PC-3 (cell line): ENCODE measurements at regions not wholly inside any gene's neighbourhood (a gene's known extent, or its start where the extent isn't known, plus 50 kb on each side); places are given as distances from the start of the nearest gene placed in this dataset.

Experiments used
- ATAC-seq: fragments of 200-7000 bp; cut with Tn5 transposase; 2 replicates; pipeline ENCODE4 v1.9.1; 2020; ENCODE audit warnings: mild to moderate bottlenecking, moderate library complexity
- BruUV-seq: library from RNA; stranded (reverse); fragments of 400-500 nt; replicated peaks from 2 replicates; lab custom pipeline; 2021; lab: Mats Ljungman, UMichigan
- CTCF ChIA-PET: fragments of 300-600 bp; sonication (Branson Sonifier 250); formaldehyde crosslinking; loops from one replicate; lab custom pipeline; 2022; ENCODE audit warnings: antibody characterized with exemption; lab: Charles Lee
- POLR2A ChIA-PET: fragments of 300-600 bp; sonication (Branson Sonifier 250); formaldehyde crosslinking; loops from one replicate; lab custom pipeline; 2022; ENCODE audit warnings: antibody characterized with exemption; ENCODE audit not compliant: unreplicated experiment; lab: Charles Lee
- DNase-seq: peaks from one replicate; pipeline ENCODE4 v3.0.0-alpha.2; 2015
- H2AFZ ChIP-seq: fragments of 300-600 bp; sonication (generic); 2 replicates; pipeline ENCODE4 v1.6.0; 2016; ENCODE audit warnings: antibody characterized with exemption, low read length
- H3F3A ChIP-seq: fragments of 300-600 bp; sonication (generic); one replicate; pipeline ENCODE4 v1.6.0; 2017; ENCODE audit warnings: antibody characterized with exemption, low read length, control low read depth, mild to moderate bottlenecking; ENCODE audit not compliant: unreplicated experiment
- H3K27ac ChIP-seq: fragments of 300-600 bp; sonication (generic); 2 replicates; pipeline ENCODE4 v1.5.1; 2016; ENCODE audit warnings: mild to moderate bottlenecking, low read length
- H3K27me3 ChIP-seq: fragments of 300-600 bp; sonication (generic); 2 replicates; pipeline ENCODE4 v1.6.1; 2016; ENCODE audit warnings: low read length, mixed read lengths
- H3K36me3 ChIP-seq: fragments of 300-600 bp; sonication (generic); 2 replicates; pipeline ENCODE4 v1.6.1; 2016; ENCODE audit warnings: low read depth, mixed run types, low read length, mixed read lengths
- H3K4me1 ChIP-seq: fragments of 300-600 bp; sonication (generic); 2 replicates; pipeline ENCODE4 v1.5.1; 2016; ENCODE audit warnings: low read length; ENCODE audit not compliant: insufficient read depth
- H3K4me2 ChIP-seq: fragments of 300-600 bp; sonication (generic); 2 replicates; pipeline ENCODE4 v1.6.0; 2016; ENCODE audit warnings: low read length
- H3K4me3 ChIP-seq: fragments of 300-600 bp; sonication (generic); 2 replicates; pipeline ENCODE4 v1.5.1; 2016; ENCODE audit warnings: mild to moderate bottlenecking, low read length, mixed read lengths
- H3K79me2 ChIP-seq: fragments of 300-600 bp; sonication (generic); 2 replicates; pipeline ENCODE4 v1.6.1; 2017; ENCODE audit warnings: low read length, mixed read lengths
- H3K9ac ChIP-seq: fragments of 300-600 bp; sonication (generic); 2 replicates; pipeline ENCODE4 v1.6.0; 2016; ENCODE audit warnings: mild to moderate bottlenecking, low read length
- H3K9me2 ChIP-seq: fragments of 300-600 bp; sonication (generic); replicated peaks from 2 replicates; pipeline ENCODE4 v1.6.1; 2016; ENCODE audit warnings: mixed run types, low read length, mixed read lengths
- H3K9me3 ChIP-seq: fragments of 300-600 bp; sonication (generic); 2 replicates; pipeline ENCODE4 v1.6.1; 2016; ENCODE audit warnings: low read length, mixed read lengths
- H4K20me1 ChIP-seq: fragments of 300-600 bp; sonication (generic); 2 replicates; pipeline ENCODE4 v1.6.1; 2016; ENCODE audit warnings: low read length, mixed read lengths
- EZH2 ChIP-seq: fragments of 300-600 bp; sonication (generic); IDR thresholded peaks from one replicate; pipeline ENCODE4 v1.6.1; 2017; ENCODE audit warnings: antibody characterized with exemption, mild to moderate bottlenecking, low read length; ENCODE audit not compliant: unreplicated experiment
- EZH2phosphoT487 ChIP-seq: fragments of 300-600 bp; sonication (generic); IDR thresholded peaks from 2 replicates; pipeline ENCODE4 v1.6.1; 2018; ENCODE audit warnings: mild to moderate bottlenecking, antibody characterized with exemption, low read length, borderline replicate concordance
- intact Hi-C: fragments of 100-400 bp; cut with micrococcal nuclease; formaldehyde crosslinking; loops from 2 replicates; pipeline ENCODE4 v1.9.0; 2023
- TF ChIP-seq, protein P1 (sequence below): fragments of 300-600 bp; sonication (generic); conservative IDR thresholded peaks from 2 replicates; pipeline ENCODE4 v1.5.1; 2017; ENCODE audit warnings: antibody characterized with exemption, low read depth, mild to moderate bottlenecking, low read length

DNA sequence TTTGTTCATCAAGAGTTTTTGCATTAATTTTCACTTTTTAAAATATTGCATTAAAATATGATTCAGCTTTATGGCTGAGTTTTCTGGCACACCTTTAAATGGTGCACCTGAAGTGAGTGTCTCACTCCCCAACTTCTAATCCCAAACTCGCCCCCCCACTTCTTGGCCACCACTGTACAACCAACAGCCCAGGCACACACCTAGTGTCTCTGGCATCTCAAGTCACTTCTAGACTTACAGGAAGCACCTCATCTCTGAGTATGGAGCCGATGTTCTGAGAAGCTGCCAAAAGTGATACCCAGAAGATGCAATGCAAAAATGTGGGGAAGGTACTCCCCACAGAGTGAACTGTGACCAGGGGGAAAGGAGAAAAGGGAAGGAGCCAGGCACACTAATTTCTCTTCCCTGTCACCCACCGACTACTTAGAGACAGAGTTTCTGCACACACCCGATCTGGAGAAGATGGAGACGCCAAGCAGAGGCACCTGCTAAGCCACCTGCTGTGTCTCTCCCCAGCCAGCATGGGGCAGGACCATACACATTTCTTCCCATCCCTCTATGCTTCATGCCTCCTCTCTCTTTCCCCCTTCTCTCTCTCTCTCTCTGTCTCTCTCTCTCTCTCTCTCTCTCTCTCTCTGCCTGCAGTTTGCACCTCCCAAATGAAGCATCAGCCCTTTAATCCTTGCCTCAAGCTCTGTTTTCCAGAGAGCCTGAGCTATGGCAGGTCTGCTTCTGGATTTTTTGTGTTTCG, 155.3 kb upstream of the ZNF507 start:
- intact Hi-C loops = no loop called here
- ChIA-PET CTCF (no interaction called here), POLR2A (no interaction called here)
- H4K20me1 ChIP-seq = no peaks in the 10 kb centered on the region
- H3K9me3 ChIP-seq = no peaks in the 10 kb centered on the region
- BruUV-seq = no TSS peak
- H2AFZ ChIP-seq = no peak overlapping the region
- no peaks in the 10 kb centered on the region for H3K27me3 ChIP-seq
- H3K79me2 ChIP-seq = no peaks in the 10 kb centered on the region
- DNase-seq (no peak), ATAC-seq (no peak)
- no peak overlapping the region for H3K4me2 ChIP-seq
- H3K9ac ChIP-seq = no peak overlapping the region
- H3K9me2 ChIP-seq = no peaks in the 10 kb centered on the region
- no peaks in the 10 kb centered on the region for H3K36me3 ChIP-seq
- H3K27ac ChIP-seq = no peak overlapping the region
- no peak for TF ChIP-seq EZH2
- TF ChIP-seq, protein P1, sequence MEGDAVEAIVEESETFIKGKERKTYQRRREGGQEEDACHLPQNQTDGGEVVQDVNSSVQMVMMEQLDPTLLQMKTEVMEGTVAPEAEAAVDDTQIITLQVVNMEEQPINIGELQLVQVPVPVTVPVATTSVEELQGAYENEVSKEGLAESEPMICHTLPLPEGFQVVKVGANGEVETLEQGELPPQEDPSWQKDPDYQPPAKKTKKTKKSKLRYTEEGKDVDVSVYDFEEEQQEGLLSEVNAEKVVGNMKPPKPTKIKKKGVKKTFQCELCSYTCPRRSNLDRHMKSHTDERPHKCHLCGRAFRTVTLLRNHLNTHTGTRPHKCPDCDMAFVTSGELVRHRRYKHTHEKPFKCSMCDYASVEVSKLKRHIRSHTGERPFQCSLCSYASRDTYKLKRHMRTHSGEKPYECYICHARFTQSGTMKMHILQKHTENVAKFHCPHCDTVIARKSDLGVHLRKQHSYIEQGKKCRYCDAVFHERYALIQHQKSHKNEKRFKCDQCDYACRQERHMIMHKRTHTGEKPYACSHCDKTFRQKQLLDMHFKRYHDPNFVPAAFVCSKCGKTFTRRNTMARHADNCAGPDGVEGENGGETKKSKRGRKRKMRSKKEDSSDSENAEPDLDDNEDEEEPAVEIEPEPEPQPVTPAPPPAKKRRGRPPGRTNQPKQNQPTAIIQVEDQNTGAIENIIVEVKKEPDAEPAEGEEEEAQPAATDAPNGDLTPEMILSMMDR = no peak
- TF ChIP-seq EZH2phosphoT487 = no peak
- H3K4me3 ChIP-seq = no peak overlapping the region
- H3K4me1 ChIP-seq = no peaks in the 10 kb centered on the region
- no peaks in the 10 kb centered on the region for H3F3A ChIP-seq

DNA sequence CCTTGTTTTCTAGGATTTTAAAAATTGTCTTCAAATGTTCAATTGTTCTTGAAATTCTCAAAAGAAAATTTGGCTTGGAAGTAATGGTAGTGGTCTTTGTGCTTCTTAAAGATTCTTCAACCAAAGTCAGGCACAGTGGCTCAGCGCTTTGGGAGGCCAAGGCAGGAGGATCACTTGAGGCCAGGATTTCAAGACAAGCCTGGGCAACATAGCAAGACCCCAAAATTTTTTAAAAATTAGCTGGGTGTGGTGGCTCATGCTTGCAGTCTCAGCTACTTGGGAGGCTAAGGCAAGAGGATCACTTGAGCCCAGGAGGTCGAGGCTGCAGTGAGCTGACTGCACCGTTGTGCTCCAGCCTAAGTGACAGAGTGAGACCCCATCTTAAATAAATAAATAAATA, 153.5 kb upstream of the ZNF507 start:
- Histone ChIP-seq H3K4me2 (no peak overlapping the region), H3K36me3 (no peaks in the 10 kb centered on the region), H3K4me1 (no peaks in the 10 kb centered on the region), H3K27ac (no peak overlapping the region), H3K9ac (no peak overlapping the region), H3K9me2 (no peaks in the 10 kb centered on the region), H3F3A (no peaks in the 10 kb centered on the region), H3K4me3 (no peak overlapping the region), H4K20me1 (no peaks in the 10 kb centered on the region), H3K79me2 (no peaks in the 10 kb centered on the region), H3K27me3 (no peaks in the 10 kb centered on the region), H3K9me3 (no peaks in the 10 kb centered on the region), H2AFZ (no peak overlapping the region)
- CTCF ChIA-PET = no interaction called here
- intact Hi-C loops = no loop called here
- ATAC-seq (no peak), DNase-seq (no peak)
- POLR2A ChIA-PET = no interaction called here
- no peak for TF ChIP-seq EZH2
- no peak for TF ChIP-seq EZH2phosphoT487
- TF ChIP-seq, protein P1 = no peak
- no TSS peak for BruUV-seq
